RWPE1 (cell line): ENCODE measurements at regions not wholly inside any gene's neighbourhood (a gene's known extent, or its start where the extent isn't known, plus 50 kb on each side); places are given as distances from the start of the nearest gene placed in this dataset.

Source experiments
- CTCF ChIA-PET: fragments of 350-600 bp; sonication (Branson Sonifier 250); formaldehyde crosslinking; extraction: SDS; loops from one replicate; lab custom pipeline; 2021; lab: Yijun Ruan, JAX
- POLR2A ChIA-PET: fragments of 400-600 bp; formaldehyde crosslinking; extraction: SDS; loops from one replicate; lab custom pipeline; 2020; ENCODE audit warnings: antibody characterized with exemption; ENCODE audit not compliant: low non-redundant PET; lab: Yijun Ruan, JAX
- DNase-seq: peaks from one replicate; pipeline ENCODE4 v3.0.0; 2012; ENCODE audit warnings: low spot score
- H3K27ac ChIP-seq: fragments of 450-650 bp; 2 replicates; pipeline ENCODE4 v1.5.1; 2017
- CTCF ChIP-seq: fragments of 450-650 bp; conservative IDR thresholded peaks from 2 replicates; pipeline ENCODE4 v1.5.1; 2017; ENCODE audit warnings: low read depth, mild to moderate bottlenecking

- TF ChIP-seq CTCF = no peak
- no peak overlapping the region for H3K27ac ChIP-seq
- DNase-seq = no peak
- ChIA-PET CTCF (no interaction called here), POLR2A (no interaction called here)
These were observed 55.6 kb downstream of the PBDC1 start for GRCh38 chrX:76228499-76228898.

- POLR2A ChIA-PET = no interaction called here
- no peak for DNase-seq
- CTCF ChIA-PET = no interaction called here
- H3K27ac ChIP-seq = no peak overlapping the region
- TF ChIP-seq CTCF = no peak
These were observed 76.0 kb downstream of the PBDC1 start for GRCh38 chrX:76248901-76249300.

- no peak overlapping the region for H3K27ac ChIP-seq
- TF ChIP-seq CTCF = peak; percentile 23; the same call in 1 of the 2 replicates
- CTCF ChIA-PET = interaction anchor here (0.7 kb wide), 1 partner anchor 13 kb away, joined by 5 read pairs; no protein-coding TSS in a partner anchor
- peak; percentile 10 for DNase-seq
- POLR2A ChIA-PET = no interaction called here
These were observed 80.6 kb downstream of the PBDC1 start for GRCh38 chrX:76253432-76253831.

GRCh38 chrX:76279007-76279406 lies 106.1 kb downstream of the PBDC1 start:
- POLR2A ChIA-PET = no interaction called here
- CTCF ChIA-PET = interaction anchor here (0.5 to 0.7 kb wide), 2 partner anchors 1342 to 1477 kb away, joined by 3 read pairs; no protein-coding TSS in a partner anchor
- peak; percentile 43; the same call in 1 of the 2 replicates for TF ChIP-seq CTCF

More at GRCh38 chrX:76279007-76279406, 106.1 kb downstream of the PBDC1 start:
- H3K27ac ChIP-seq = no peak overlapping the region
- peak; percentile 7 for DNase-seq
